ENCODE measurements at regions not wholly inside any gene's neighbourhood (a gene's known extent, or its start where the extent isn't known, plus 50 kb on each side); places are given as distances from the start of the nearest gene placed in this dataset.

GRCh38 chr2:157204401-157204800 lies 53.1 kb upstream of the GALNT5 start:
- TF ChIP-seq CTCF (IDR thresholded peaks at IDR 0.05) = no peak
- TF ChIP-seq POLR2A (IDR thresholded peaks at IDR 0.05) = no peak

Data from testis (tissue), 2 donors.